ENCODE measurements at regions not wholly inside any gene's neighbourhood (a gene's known extent, or its start where the extent isn't known, plus 50 kb on each side); places are given as distances from the start of the nearest gene placed in this dataset.
"Not testable (repeated sequence)": the region's sequence is repeated elsewhere in the genome, so short reads cannot be mapped to it uniquely, and the experiment has no call there.

- no peaks in the 10 kb centered on the region for H4K20me1 ChIP-seq (ENCODE audit: insufficient read depth, low read length)
- ATAC-seq (no peak), DNase-seq (ENCODE audit: low spot score) (no peak), FAIRE-seq (no peak)
- CTCF ChIA-PET (ENCODE audit: low intra/inter-chr PET ratio, low total read pairs), result no interaction called here
- H3K9ac ChIP-seq (ENCODE audit: insufficient read depth, low read depth, low read length), result no peak overlapping the region
- no peaks in the 10 kb centered on the region for H3K36me3 ChIP-seq (replicated peaks in 1 of 2; ENCODE audit: control insufficient read depth in 1 of 2, insufficient read depth in 2 of 2, low read length in 2 of 2)
- no TSS peak for BruUV-seq (replicated peaks)
- in situ Hi-C loops (cut with HindIII; ENCODE audit: extremely low pct_ligation_motif_present, low pct_unique_long_range_greater_than_20kb) (no loop called here), intact Hi-C loops (cut with micrococcal nuclease; ENCODE audit: unreplicated experiment) (no loop called here)
- no peak overlapping the region for H3K27ac ChIP-seq (ENCODE audit: extremely low read length, insufficient read depth, low read length)
- WGBS (ENCODE audit: low lambda C conversion rate), result 0% methylated on average over 3 of the region's 3 CpGs
- POLR2A ChIA-PET, result no interaction called here
- peaks cover 48% of the 10 kb centered on the region for H3K9me3 ChIP-seq (ENCODE audit: low read length)
- no peaks in the 10 kb centered on the region for H3K27me3 ChIP-seq (ENCODE audit: control insufficient read depth in 1 of 2, insufficient read depth in 2 of 2, low read length in 2 of 2)
- H3K4me1 ChIP-seq (ENCODE audit: insufficient read depth, low read length), result no peaks in the 10 kb centered on the region
- no peak overlapping the region for H3K4me3 ChIP-seq (replicated peaks in 1 of 3; ENCODE audit: insufficient read depth in 1 of 3, low read depth in 2 of 3, low read length in 3 of 3)
- H3K4me2 ChIP-seq (ENCODE audit: low read depth, low read length), result no peak overlapping the region
- TF ChIP-seq AKAP8 (CRISPR knock-in tag; IDR thresholded peaks at IDR 0.05) (no peak), RNF2 (conservative IDR thresholded peaks at IDR 0.05; ENCODE audit: low read depth) (no peak), PBX2 (CRISPR knock-in tag; IDR thresholded peaks at IDR 0.05) (no peak), SSRP1 (CRISPR knock-in tag; IDR thresholded peaks at IDR 0.05) (no peak), CBX5 (CRISPR knock-in tag; IDR thresholded peaks at IDR 0.05; ENCODE audit: borderline replicate concordance) (no peak), BRD4 (CRISPR knock-in tag; IDR thresholded peaks at IDR 0.05) (no peak), SAFB2 (CRISPR knock-in tag; IDR thresholded peaks at IDR 0.05; ENCODE audit: borderline replicate concordance, low read depth) (no peak), NR3C1 (CRISPR knock-in tag; IDR thresholded peaks at IDR 0.05) (no peak), ZNF160 (CRISPR knock-in tag; IDR thresholded peaks at IDR 0.05) (no peak), ZNF704 (CRISPR knock-in tag; IDR thresholded peaks at IDR 0.05; ENCODE audit: borderline replicate concordance) (no peak)
- H2AFZ ChIP-seq (ENCODE audit: low read length), result no peak overlapping the region
- H3K79me2 ChIP-seq (ENCODE audit: insufficient read depth, low read length), result no peaks in the 10 kb centered on the region
Observed at GRCh38 chr2:220601674-220602073, 970.4 kb downstream of the EPHA4 start.

- CTCF ChIA-PET (ENCODE audit: low intra/inter-chr PET ratio, low total read pairs); H3K4me2 ChIP-seq (ENCODE audit: low read depth, low read length); POLR2A ChIA-PET; ATAC-seq; H2AFZ ChIP-seq (ENCODE audit: low read length); H3K36me3 ChIP-seq (replicated peaks in 1 of 2; ENCODE audit: control insufficient read depth in 1 of 2, insufficient read depth in 2 of 2, low read length in 2 of 2); H3K9ac ChIP-seq (ENCODE audit: insufficient read depth, low read depth, low read length); H3K27me3 ChIP-seq (ENCODE audit: control insufficient read depth in 1 of 2, insufficient read depth in 2 of 2, low read length in 2 of 2); intact Hi-C loops (cut with micrococcal nuclease; ENCODE audit: unreplicated experiment); BruUV-seq (replicated peaks); H4K20me1 ChIP-seq (ENCODE audit: insufficient read depth, low read length); H3K79me2 ChIP-seq (ENCODE audit: insufficient read depth, low read length); DNase-seq (ENCODE audit: low spot score); H3K4me3 ChIP-seq (replicated peaks in 1 of 3; ENCODE audit: insufficient read depth in 1 of 3, low read depth in 2 of 3, low read length in 3 of 3); in situ Hi-C loops (cut with HindIII; ENCODE audit: extremely low pct_ligation_motif_present, low pct_unique_long_range_greater_than_20kb); H3K27ac ChIP-seq (ENCODE audit: extremely low read length, insufficient read depth, low read length); FAIRE-seq; H3K4me1 ChIP-seq (ENCODE audit: insufficient read depth, low read length): not testable (repeated sequence)
- peaks cover 32% of the 10 kb centered on the region; the same call in 1 of the 2 replicates for H3K9me3 ChIP-seq (ENCODE audit: low read length)
- 38% methylated on average over 8 of the region's 8 CpGs for WGBS (ENCODE audit: low lambda C conversion rate)
Observed at GRCh38 chr2:220613004-220613403, 959.1 kb downstream of the EPHA4 start.
